GM13977 (cell line): ENCODE measurements at regions not wholly inside any gene's neighbourhood (a gene's known extent, or its start where the extent isn't known, plus 50 kb on each side); places are given as distances from the start of the nearest gene placed in this dataset.

Source experiments
- DNase-seq: peaks from one replicate; pipeline ENCODE4 v3.0.0; 2012; ENCODE audit warnings: low spot score
- in situ Hi-C: fragments of 300-500 bp; cut with MboI; formaldehyde crosslinking; loops from one replicate; pipeline ENCODE4 v1.12.0; 2022; ENCODE audit warnings: low sequenced_read_pairs, low pct_unique_long_range_greater_than_20kb, mixed read lengths, inconsistent platforms; ENCODE audit not compliant: unreplicated experiment
- TF ChIP-seq, protein P1 (sequence below): IDR thresholded peaks from 2 replicates; pipeline ENCODE4 v1.5.1; 2012; ENCODE audit warnings: mild to moderate bottlenecking, control low read depth; ENCODE audit not compliant: insufficient read depth; ENCODE audit errors: extremely low read depth, missing control alignments

DNA sequence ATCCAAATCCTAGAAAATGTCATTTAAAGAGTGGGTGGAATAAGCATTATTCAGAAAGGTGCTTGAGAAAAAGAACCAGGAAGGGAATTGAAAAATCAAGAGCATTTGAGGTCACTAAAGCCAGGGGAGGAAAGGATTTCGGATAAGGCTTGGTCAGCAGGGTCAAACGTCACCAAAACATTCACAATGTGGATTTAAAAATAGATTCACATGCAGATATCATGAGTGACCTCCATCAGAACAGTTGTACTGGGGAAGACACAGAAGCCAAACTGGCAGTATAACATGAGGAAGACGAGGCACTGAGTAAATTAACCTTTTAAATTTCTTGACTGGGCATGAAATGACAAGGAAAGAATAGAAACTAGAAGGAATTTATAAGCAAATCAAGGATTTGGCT is 175.1 kb upstream of the CCDC196 start:
- in situ Hi-C loops = no loop called here
- TF ChIP-seq, protein P1, sequence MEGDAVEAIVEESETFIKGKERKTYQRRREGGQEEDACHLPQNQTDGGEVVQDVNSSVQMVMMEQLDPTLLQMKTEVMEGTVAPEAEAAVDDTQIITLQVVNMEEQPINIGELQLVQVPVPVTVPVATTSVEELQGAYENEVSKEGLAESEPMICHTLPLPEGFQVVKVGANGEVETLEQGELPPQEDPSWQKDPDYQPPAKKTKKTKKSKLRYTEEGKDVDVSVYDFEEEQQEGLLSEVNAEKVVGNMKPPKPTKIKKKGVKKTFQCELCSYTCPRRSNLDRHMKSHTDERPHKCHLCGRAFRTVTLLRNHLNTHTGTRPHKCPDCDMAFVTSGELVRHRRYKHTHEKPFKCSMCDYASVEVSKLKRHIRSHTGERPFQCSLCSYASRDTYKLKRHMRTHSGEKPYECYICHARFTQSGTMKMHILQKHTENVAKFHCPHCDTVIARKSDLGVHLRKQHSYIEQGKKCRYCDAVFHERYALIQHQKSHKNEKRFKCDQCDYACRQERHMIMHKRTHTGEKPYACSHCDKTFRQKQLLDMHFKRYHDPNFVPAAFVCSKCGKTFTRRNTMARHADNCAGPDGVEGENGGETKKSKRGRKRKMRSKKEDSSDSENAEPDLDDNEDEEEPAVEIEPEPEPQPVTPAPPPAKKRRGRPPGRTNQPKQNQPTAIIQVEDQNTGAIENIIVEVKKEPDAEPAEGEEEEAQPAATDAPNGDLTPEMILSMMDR = no peak

DNA sequence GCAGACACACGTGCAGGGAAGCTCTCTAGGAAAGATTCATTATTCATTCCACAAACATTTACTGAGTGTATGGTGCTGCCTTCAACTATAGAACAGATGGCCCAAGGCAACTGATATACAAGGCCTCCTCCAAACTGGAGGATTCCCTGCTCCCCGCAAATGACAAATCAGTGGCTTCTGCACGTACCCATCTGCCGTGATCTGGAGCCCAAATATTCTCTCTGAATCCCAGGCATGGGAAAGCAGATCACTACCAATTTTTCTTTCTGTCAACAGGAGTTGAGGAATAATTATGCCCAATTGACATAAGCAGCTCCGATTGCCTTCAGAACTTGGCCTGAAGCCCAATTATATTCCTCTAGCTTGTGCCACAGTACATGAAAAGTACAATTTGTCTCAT is 174.2 kb upstream of the CCDC196 start:
- TF ChIP-seq, protein P1 = no peak
- DNase-seq = no peak
- in situ Hi-C loops = no loop called here

More for the DNA sequence above, 175.1 kb upstream of the CCDC196 start:
- DNase-seq = no peak

GRCh38 chr14:66312451-66312850 is 173.7 kb upstream of the CCDC196 start:
- TF ChIP-seq, protein P1 = no peak
- in situ Hi-C loops = no loop called here
- no peak for DNase-seq

DNA sequence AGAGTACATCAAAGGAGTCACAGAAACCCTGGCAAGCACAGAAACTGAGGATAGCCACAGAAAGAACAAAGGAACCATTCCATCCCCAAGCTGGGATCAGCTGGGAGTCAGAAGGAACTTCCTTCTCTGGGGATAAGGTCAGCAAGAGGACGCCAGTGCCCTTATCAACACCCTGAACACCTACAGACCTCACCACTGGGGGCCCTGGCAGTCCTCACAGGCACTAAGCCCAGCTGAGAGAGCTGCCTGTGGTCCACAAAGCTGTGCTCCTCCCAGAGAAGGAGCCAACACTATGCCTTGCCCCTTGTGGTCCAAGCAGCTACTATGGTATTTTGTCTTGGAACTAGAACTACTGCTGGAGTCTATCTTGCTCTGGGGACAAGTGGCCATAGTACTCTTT is 171.1 kb upstream of the CCDC196 start:
- in situ Hi-C loops = no loop called here
- TF ChIP-seq, protein P1 = no peak
- no peak for DNase-seq

DNA sequence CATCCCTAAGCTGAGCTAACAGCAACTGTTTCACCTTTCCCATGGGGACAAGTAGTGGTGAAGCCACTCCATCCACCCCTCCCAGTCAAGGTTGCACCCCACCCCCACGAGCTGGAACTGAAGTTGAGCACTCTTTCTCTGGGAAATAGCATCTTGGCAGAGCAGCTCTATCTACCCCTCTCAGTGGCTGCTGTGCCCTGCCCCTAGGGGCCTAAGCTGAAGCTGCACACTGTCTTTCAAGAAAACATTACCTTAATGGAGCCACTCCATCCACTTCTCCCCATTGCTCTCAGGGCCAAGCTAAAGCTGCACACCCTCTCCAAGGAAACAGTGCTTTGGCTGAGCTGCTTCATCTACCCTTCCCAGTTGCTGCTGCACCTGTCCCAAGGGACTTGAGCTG is 170.6 kb upstream of the CCDC196 start:
- DNase-seq = no peak

DNA sequence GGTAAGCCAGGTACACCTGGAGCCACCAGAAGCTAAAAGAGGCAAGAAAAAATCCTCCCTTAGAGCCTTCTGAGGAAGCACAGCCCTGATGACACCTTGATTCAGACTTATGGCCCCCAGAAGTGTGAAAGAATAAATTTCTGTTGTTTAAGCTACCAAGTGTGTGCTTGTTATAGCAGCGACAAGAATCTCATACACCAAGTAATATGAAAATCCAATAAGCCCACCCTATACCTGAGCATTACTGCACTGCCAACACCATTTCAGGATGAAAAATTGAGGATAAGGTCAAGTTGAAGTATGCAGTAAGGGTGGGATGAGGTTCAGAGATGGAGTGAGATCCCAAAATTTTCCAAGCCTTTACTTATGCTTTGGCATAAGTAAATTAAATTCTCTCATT is 163.6 kb upstream of the CCDC196 start:
- TF ChIP-seq, protein P1 = no peak
- DNase-seq = no peak
- in situ Hi-C loops = no loop called here

More for the DNA sequence above, 170.6 kb upstream of the CCDC196 start:
- TF ChIP-seq, protein P1 = no peak
- in situ Hi-C loops = no loop called here

DNA sequence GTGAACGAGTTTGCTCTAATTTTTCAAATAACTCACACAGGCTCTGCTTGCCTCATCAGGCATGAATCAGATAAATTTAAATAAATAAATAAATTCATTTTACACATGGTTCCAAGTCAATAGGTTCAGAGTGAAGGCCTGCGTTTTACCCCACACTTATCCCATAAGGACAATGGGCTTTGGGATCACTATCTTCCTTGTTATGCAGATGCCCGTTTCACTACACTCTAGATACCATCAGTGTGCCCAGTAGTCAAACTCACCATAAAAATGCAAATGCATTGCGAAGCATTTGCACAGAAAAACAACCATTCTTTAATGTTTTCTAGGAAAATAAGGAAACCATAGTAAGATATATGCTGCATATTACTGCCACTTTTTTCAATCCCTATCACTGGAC is 155.9 kb upstream of the CCDC196 start:
- DNase-seq = no peak
- TF ChIP-seq, protein P1 = no peak
- in situ Hi-C loops = no loop called here
